GM04504 (cell line): ENCODE measurements at regions not wholly inside any gene's neighbourhood (a gene's known extent, or its start where the extent isn't known, plus 50 kb on each side); places are given as distances from the start of the nearest gene placed in this dataset.
"Not testable (repeated sequence)": the region's sequence is repeated elsewhere in the genome, so short reads cannot be mapped to it uniquely, and the experiment has no call there.

Experiments used
- DNase-seq: peaks from one replicate; pipeline ENCODE4 v3.0.0-alpha.2; 2012; ENCODE audit warnings: low read depth

GRCh38 chr2:193845604-193846003 lies 1650.9 kb upstream of the TMEFF2 start:
- no peak for DNase-seq

GRCh38 chr2:193843675-193844074 lies 1648.9 kb upstream of the TMEFF2 start:
- DNase-seq = no peak

- DNase-seq = no peak
Measured at GRCh38 chr2:193841384-193842150, 1646.8 kb upstream of the TMEFF2 start.

GRCh38 chr2:193837111-193837738 lies 1642.5 kb upstream of the TMEFF2 start:
- peak; percentile 20 for DNase-seq

GRCh38 chr2:193836424-193837006 lies 1641.8 kb upstream of the TMEFF2 start:
- DNase-seq = not testable (repeated sequence)

- DNase-seq = not testable (repeated sequence)
Measured at GRCh38 chr2:193833895-193834294, 1639.2 kb upstream of the TMEFF2 start.

GRCh38 chr2:193824474-193824873 lies 1629.7 kb upstream of the TMEFF2 start:
- no peak for DNase-seq

GRCh38 chr2:193818801-193819499 lies 1624.2 kb upstream of the TMEFF2 start:
- no peak for DNase-seq

GRCh38 chr2:193816008-193816407 lies 1621.3 kb upstream of the TMEFF2 start:
- no peak for DNase-seq

GRCh38 chr2:193810533-193810932 lies 1615.8 kb upstream of the TMEFF2 start:
- no peak for DNase-seq

- no peak for DNase-seq
Measured at GRCh38 chr2:193808877-193809276, 1614.1 kb upstream of the TMEFF2 start.

- no peak for DNase-seq
Measured at GRCh38 chr2:193806088-193806774, 1611.5 kb upstream of the TMEFF2 start.

GRCh38 chr2:193796847-193797246 lies 1602.1 kb upstream of the TMEFF2 start:
- no peak for DNase-seq

GRCh38 chr2:193793914-193794313 lies 1599.2 kb upstream of the TMEFF2 start:
- DNase-seq = no peak

GRCh38 chr2:193783681-193784080 lies 1588.9 kb upstream of the TMEFF2 start:
- DNase-seq = no peak

- no peak for DNase-seq
Measured at GRCh38 chr2:193778293-193778692, 1583.6 kb upstream of the TMEFF2 start.

- DNase-seq = no peak
Measured at GRCh38 chr2:193776988-193777387, 1582.3 kb upstream of the TMEFF2 start.

- no peak for DNase-seq
Measured at GRCh38 chr2:193774166-193774565, 1579.4 kb upstream of the TMEFF2 start.

GRCh38 chr2:193751299-193751698 lies 1556.6 kb upstream of the TMEFF2 start:
- DNase-seq = no peak

- no peak for DNase-seq
Measured at GRCh38 chr2:193749485-193749884, 1554.8 kb upstream of the TMEFF2 start.

GRCh38 chr2:193743089-193743488 lies 1548.4 kb upstream of the TMEFF2 start:
- no peak for DNase-seq

GRCh38 chr2:193738892-193739291 lies 1544.2 kb upstream of the TMEFF2 start:
- DNase-seq = no peak
